NOMO-1 (cell line): ENCODE measurements at regions not wholly inside any gene's neighbourhood (a gene's known extent, or its start where the extent isn't known, plus 50 kb on each side); places are given as distances from the start of the nearest gene placed in this dataset.
"Not testable (repeated sequence)": the region's sequence is repeated elsewhere in the genome, so short reads cannot be mapped to it uniquely, and the experiment has no call there.

Source experiments
- DNase-seq, 2 experiments: peaks; one replicate each; lab custom pipeline; 2025; ENCODE audit not compliant: unreplicated experiment in 2 of 2; lab: John Stamatoyannopoulos, UW

DNA sequence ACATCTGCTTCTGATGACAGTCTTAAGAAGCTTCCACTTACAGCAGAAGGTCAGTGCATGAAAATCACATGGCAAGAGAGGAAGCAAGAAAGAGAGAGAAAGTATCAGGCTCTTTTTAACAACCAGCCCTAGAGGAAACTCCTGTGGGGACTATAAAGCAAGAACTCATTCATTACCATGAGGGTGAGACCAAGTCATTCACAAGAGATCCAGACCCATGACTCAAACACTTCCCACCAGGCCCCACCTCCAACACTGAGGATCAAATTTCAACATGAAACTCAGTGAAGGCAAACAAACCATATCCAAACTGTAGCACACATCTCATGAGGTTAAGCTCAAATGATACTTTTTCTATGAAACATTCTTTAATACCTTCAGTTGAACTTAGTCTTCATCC is 643.2 kb upstream of the SYNCRIP start:
- DNase-seq, result no peak

DNA sequence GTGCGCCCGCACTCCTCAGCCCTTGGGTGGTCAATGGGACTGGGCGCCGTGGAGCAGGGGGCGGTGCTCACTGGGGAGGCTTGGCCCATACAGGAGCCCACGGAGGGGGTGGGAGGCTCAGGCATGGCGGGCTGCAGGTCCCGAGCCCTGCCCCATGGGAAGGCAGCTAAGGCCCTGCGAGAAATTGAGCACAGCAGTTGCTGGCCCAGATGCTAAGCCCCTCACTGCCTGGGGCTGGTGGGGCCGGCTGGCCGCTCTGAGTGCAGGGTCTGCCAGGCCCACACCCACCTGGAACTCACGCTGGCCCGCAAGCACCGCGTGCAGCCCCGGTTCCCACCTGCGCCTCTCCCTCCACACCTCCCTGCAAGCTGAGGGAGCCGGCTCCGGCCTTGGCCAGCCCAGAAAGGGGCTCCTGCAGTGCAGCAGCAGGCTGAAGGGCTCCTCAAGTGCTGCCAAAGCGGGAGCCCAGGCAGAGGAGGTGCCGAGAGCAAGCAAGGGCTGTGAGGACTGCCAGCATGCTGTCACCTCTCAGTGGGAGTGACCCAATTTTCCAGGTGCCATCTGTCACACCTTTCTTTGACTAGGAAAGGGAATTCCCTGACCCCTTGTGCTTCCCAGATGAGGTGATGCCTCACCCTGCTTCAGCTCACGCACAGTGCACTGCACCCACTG is 642.3 kb upstream of the SYNCRIP start:
- not testable (repeated sequence) for DNase-seq

DNA sequence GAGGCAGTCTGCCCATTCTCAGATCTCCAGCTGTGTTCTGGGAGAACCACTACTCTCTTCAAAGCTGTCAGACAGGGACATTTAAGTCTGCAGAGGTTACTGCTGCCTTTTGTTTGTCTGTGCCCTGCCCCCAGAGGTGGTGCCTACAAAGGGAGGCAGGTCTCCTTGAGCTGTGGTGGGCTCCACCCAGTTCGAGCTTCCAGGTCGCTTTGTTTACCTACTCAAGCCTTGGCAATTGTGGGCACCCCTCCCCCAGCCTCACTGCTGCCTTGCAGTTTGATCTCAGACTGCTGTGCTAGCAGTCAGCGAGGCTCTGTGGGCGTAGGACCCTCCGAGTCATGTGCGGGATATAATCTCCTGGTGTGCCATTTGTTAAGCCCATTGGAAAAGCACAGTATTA is 640.9 kb upstream of the SYNCRIP start:
- not testable (repeated sequence) for DNase-seq

DNA sequence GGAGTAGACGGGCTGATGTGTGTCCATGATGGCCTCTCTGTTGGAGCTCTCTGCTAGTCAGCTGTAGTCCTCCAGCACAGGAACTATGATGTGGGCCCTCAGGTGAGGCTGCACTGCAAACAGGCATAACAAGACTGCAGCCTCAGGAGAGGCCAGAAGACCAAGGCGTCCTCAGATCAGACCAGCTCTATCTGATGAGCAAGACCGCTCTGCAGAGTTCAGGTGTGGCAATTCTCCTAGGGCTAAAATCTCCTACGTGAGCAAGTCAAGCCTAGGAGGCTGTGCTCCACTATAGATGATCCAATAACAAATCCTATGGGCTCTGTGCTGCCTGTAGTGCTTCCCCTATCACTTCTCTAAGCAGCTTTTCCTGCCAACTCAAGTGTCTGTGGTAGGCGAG is 633.4 kb upstream of the SYNCRIP start:
- DNase-seq, result no peak

DNA sequence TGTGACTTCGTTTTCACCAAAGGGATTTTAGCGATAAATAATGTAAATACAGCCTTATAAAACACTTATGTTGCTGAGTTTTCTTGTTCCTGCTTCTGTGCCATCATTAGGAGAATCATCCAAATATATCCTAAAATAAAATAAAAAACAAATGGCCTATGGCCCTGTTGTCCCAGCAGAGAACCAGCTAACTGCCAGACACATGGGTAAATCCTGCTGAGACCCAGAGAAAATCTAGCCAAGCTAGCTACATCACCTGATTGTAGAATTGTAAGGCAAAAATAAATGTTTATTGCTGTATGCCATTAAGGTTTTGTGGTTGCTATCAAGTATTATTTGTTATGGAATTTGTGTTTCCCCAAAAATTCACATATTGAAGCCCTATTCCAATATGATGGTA is 631.2 kb upstream of the SYNCRIP start:
- DNase-seq, result no peak

DNA sequence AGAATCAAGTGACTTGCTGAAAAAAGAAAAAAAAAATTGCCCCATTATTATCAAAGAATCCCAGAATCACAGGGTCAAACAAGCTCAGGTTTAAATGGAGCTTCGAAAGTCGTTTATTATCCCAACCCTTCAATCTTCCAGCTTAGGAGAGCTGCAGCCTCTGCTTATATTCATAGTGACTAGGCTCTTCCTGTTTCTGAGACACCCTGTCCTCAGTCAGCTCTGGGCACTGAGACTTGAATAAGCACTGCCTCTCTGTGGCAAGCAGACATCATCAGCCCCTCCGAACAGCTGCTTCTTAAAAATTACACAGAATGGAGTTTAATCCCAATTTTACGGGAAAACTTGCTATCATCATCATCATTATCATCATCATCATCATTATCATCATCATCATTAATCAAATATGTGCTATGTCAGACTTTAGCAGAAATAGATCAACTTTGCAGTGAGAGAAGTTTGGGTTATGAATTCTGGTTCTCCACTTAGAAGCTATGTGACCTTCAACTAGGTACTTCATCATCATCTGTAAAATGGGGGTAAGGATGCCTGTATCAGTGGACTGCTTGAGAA is 614.0 kb upstream of the SYNCRIP start:
- DNase-seq, result no peak

DNA sequence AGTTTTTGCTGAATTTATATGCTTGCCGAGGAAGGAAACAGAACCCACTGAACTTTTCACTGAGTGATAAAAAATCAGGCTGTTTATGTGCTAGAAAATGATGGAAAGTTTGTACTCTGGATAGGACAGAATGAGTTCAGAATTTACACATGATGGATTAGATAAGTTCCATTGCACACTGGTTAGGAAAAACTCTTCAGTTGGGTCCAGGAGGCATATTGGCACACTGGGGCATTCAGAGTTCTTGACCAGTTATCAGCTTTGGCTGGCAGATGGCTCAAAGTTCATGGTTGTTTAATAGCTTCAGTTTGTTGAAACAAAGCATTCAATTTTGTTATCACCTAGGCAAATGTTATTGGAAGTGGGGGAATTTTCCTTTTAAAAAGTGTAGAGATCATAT is 613.3 kb upstream of the SYNCRIP start:
- DNase-seq, result no peak

DNA sequence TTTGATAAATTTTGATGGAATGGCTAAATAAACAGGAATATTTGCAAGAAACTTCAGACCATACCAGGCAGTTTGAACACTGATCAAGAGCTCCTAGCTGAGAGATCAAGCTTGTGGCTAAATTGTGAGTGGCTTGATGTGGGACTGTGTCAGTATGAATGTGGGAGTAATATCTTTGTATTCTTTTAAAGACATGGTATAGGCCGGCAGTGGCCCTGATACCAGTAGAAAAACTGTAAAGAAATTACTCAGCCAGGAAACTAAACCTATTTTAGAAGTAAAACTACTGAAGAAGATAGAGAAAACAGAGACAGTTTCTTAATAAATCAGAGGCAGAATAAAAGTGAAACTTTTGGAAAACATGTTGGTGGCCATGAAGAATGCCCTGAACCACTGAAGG is 608.4 kb upstream of the SYNCRIP start:
- DNase-seq, result no peak

DNA sequence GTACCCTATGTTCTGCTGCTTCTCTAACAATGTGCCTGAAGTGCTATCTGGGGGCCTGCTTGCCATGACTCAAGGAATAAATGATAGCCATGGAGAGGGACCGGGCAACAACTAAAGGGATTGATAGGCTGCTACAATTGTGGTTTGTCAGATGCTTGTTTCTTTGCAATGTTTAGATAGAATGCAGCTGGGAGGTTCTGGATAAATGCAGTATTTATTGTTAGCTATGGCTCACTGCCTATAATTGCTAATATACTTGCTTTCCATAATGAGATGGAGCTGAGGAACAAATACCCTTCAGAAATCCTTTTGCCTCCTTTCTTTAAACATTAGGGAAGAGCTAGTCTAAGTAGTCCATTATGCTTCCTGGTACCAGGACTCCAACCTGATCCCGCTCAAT is 575.2 kb upstream of the SYNCRIP start:
- no peak for DNase-seq

DNA sequence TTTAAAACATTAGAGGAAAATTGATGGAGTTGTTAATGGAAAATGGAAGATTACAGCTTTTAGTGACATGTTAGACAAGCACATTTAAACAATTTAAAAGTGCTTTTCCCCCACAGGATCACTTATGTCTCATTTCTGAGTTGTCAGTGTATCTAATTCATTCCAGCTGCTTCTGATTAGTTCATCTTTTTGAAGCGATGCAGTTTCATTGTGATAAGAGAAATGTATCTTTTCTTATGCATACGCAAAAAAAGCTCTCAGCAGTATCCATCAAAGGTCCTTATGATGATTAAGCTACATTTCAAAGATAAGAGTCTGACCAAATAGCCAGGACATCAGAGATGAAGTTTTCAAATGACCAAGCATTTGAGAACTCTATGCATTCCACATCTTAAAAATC is 572.6 kb upstream of the SYNCRIP start:
- no peak for DNase-seq

DNA sequence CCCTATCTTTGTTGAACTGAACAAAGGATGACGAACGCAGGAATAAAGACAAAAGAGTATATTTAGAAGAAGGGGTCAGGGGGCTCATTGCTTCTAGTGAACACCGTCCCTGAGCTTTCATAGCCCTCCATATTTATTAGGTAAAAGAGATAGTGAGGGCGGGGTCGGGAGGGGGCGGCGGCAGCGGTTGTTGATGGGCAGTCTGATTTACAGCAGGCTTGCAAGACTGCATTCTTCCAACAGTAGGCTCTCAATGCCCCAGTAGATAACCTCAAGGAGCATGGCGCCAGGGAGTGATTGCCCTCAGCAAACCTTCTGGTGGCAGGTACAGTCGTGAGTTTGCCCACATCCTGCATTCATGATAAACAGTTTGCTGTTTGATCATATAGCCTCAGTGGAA is 563.3 kb upstream of the SYNCRIP start:
- DNase-seq, result no peak

DNA sequence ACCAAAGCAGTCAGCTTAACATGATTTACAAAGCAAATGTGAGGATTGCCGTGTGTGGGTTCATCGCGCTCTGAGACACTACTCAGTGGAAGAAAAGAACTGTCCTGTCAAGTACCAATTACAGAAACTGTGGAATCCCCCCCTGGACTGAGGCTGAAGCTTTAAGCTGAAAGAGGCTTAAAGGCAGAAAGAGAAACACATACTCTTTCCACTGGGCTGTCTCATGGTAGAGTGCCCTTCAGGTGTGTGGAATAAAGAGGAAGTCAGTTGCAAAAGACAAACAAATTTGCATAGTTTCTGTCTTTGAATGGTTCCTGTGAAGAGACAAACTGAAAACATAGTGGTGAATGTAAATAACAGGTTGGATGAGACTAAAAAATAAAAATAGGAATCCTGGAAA is 560.4 kb upstream of the SYNCRIP start:
- no peak for DNase-seq

DNA sequence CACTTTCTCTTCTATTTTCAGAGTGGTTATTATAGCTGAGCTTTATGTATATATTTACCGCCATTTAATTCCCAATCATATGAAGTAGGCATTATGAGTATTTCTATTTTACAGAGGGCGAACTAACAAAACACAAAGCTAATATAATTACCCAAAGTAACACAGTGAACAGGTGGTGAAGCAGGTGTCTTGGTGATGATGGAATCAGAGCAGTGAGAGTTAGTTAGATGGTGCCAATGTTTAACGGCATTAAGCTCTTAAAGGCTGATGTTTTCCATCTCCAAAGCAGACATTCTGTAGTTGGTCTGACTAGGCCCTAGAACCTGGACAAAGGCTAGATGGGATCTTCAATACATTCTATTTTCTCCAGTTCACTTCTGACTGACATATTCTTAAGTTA is 551.1 kb upstream of the SYNCRIP start:
- no peak for DNase-seq

DNA sequence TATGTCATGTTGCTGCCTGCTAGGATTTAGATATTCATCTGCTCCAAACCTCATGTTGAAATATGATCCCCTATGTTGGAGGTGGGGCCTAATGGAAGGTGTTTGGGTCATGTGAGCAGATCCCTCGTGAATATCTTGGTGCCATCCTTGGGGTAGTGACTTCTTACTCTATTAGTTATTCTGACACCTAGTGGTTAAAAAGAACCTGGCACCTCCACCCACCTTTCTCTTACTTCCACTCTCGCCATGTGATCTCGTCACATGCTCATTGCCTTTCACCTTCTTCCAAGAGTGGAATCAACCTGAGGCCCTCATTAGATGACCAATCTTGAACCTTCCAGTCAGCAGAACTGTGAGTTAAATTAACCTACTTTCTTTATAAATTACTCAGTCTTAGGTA is 549.4 kb upstream of the SYNCRIP start:
- DNase-seq, result no peak

DNA sequence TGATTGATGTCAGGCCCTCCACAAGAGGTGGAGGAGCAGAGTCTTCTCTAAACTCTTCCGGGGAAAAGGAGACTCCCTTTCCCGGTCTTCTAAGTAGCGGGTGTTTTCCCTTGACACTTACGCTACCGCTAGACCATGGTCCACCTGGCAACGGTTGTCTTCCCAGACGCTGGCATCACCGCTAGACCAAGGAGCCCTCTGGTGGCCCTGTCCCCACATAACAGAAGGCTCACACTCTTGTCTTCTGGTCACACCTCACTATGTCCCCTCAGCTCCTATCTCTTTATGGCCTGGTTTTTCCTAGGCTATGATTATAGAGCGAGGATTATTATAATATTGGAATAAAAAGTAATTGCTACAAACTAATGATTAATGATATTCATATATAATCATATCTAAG is 532.5 kb upstream of the SYNCRIP start:
- not testable (repeated sequence) for DNase-seq

DNA sequence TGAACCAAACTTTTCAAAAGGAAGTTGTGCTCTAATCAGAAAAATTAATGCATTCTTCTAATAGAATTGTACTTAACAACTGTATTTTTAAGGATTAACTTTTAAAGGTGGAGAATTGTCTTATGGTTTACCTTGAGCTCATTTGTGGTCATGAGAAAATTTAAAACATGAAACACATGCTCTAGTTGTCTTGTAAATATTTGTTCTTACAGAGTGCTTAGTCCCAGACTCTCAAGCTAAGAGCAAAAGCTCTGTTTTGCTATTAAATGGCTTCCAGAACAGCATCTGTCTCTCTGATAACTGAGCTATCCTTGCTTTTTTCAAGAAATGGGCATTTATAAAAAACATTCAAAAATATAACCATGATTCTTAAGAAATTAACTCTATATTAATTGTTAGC is 512.2 kb upstream of the SYNCRIP start:
- no peak for DNase-seq

DNA sequence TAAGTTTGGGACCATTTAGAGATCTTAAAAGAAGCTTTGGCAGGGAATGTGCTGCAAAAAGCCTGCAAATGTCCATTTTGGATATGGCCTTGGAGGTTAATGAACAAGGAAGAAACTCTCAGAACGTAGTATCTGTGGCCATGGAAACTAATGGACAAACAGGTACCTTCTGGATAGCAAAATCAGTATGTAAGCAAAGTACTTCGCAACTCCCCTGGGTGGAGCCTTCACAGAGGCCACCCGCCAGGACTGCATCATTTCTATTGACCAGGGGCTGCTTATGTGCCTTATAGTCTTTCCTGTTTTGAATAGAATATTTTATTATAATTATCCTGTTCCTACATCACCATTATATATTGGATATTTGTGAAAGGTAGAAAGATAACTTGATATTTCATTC is 510.8 kb upstream of the SYNCRIP start:
- DNase-seq, result no peak

DNA sequence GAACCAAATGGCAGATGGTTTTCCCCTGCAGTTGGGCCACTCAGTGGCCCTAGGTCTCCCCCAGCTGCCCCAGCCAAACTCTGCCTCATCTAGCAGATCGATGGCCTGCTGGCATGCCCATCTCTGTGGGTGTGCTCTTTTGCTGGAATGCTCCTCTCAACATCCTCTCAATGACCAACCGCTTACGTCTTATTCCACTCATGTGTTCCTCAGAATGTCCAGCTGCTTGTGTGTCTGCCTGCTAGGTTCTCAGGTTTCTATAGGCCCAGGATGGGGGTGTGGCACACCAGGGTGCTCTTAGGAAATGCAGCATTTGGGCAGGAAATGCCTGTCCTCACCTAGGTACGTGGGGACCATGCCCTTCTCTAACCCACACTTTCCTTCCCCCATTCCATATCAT is 509.9 kb upstream of the SYNCRIP start:
- no peak for DNase-seq

DNA sequence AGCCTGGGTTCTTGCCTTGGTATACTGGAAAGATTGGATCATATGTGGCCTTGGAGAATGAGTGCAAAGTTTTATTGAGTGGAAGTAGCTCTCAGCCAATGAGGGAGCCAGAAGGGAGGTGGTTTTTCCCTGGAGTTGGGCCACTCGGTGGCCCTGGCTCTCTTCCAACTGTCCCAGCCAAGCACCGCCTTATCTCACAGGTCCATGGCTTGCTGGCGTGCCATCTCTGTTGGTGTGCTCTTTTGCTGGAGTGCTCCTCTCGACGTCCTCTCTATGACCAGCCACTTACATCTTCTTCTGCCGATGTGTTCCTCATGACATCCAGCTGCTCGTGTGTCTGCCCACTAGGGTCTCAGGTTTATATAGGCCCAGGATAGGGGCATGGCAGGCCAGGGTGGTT is 505.9 kb upstream of the SYNCRIP start:
- no peak for DNase-seq

DNA sequence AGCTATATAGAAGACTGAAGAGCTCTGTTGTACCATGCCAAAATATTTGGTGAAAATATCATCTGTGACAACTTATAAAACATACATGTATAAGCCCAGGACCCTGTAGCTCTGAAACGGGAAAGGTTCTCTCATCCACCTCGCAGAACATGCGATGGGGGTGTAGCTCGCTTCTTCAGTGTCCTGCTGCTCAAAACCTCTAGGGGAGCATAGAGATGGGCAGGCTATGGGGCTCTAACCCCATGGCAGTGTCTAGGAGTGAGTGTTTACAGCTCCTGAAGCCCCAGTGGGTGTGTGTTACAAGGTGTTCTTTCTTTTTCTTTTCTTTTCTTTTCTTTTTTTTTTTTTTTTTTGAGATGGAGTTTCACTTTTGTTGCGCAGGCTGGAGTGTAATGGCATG is 505.2 kb upstream of the SYNCRIP start:
- DNase-seq, result no peak

DNA sequence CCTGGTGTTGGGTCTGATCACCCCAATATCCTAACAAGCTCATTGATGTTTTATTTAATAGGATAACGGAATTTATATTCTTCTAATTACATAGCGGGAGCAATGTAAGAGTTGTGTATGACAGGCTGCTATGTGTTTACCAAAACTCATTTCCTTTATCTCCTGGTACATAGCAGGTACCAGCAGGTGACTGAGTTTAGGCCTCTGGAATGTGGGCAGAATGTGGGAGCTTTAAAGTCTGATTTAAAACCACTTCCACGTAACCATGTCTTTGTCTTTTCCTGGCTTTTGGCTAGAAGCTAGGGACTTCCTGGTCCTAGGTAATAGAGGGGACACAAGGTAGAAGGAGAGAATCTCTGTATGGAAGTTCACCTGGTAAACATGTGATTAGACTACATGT is 504.6 kb upstream of the SYNCRIP start:
- no peak for DNase-seq

DNA sequence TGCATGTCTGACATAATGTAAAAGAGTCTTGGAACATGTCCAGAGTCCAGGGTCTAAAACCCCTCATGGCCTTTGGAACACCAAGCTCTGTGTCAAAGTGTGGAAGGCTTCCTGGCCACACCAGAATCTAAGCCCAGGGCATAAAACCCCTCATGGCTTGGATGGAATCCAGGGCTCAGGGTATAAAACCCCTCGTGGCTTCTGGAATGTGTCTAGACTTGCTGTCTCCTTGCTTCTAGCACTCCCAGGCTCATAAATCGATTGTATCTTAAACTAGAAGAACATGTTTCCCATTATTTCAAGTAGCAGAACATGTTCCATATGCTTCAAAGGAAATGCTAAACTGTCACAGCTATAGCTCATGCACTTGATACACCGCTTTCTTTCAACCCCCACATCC is 504.1 kb upstream of the SYNCRIP start:
- not testable (repeated sequence) for DNase-seq

DNA sequence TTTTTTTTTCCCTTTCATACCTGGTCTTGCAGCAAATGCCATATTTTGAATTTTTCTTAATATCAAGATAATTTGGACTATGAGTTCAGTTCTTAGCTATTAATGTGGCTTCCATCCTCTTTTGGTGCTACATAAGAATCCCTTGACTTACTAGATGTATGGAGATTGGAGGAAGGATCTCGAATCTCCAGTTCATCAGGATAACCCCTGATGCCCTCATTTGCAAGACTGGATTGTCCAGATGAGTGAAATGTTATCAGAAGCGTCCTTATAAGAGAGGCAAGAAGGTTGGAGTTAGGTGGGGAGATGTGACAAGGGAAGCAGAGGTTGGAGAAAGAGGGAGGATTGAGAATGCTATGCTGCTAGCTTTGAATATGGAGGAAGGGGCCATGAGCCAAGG is 499.6 kb upstream of the SYNCRIP start:
- no peak for DNase-seq
